Hepatic stellate cell (primary cell): ENCODE measurements at regions not wholly inside any gene's neighbourhood (a gene's known extent, or its start where the extent isn't known, plus 50 kb on each side); places are given as distances from the start of the nearest gene placed in this dataset.
"Not testable (repeated sequence)": the region's sequence is repeated elsewhere in the genome, so short reads cannot be mapped to it uniquely, and the experiment has no call there.

Experiments
- DNase-seq: peaks from one replicate; pipeline ENCODE4 v3.0.0; 2011; ENCODE audit warnings: low spot score

- DNase-seq = no peak
These were observed 903.2 kb downstream of the C4orf33 start for GRCh38 chr4:129999156-129999555.

GRCh38 chr4:130008461-130008860 lies 912.5 kb downstream of the C4orf33 start:
- DNase-seq = no peak

- not testable (repeated sequence) for DNase-seq
These were observed 916.9 kb downstream of the C4orf33 start for GRCh38 chr4:130012806-130013205.

GRCh38 chr4:130021706-130022105 lies 925.8 kb downstream of the C4orf33 start:
- no peak for DNase-seq

GRCh38 chr4:130023088-130023487 lies 927.1 kb downstream of the C4orf33 start:
- DNase-seq = no peak

GRCh38 chr4:130025701-130026100 lies 929.7 kb downstream of the C4orf33 start:
- DNase-seq = no peak

GRCh38 chr4:130026185-130026584 lies 930.2 kb downstream of the C4orf33 start:
- DNase-seq = no peak

- no peak for DNase-seq
These were observed 932.0 kb downstream of the C4orf33 start for GRCh38 chr4:130027973-130028372.

- DNase-seq = no peak
These were observed 932.6 kb downstream of the C4orf33 start for GRCh38 chr4:130028552-130028951.

GRCh38 chr4:130029442-130029841 lies 933.5 kb downstream of the C4orf33 start:
- DNase-seq = no peak

- DNase-seq = no peak
These were observed 935.9 kb downstream of the C4orf33 start for GRCh38 chr4:130031858-130032257.

- not testable (repeated sequence) for DNase-seq
These were observed 937.7 kb downstream of the C4orf33 start for GRCh38 chr4:130033657-130034056.

- DNase-seq = no peak
These were observed 938.9 kb downstream of the C4orf33 start for GRCh38 chr4:130034876-130035275.

- no peak for DNase-seq
These were observed 939.4 kb downstream of the C4orf33 start for GRCh38 chr4:130035391-130035790.

- DNase-seq = not testable (repeated sequence)
These were observed 941.9 kb downstream of the C4orf33 start for GRCh38 chr4:130037866-130038265.

GRCh38 chr4:130038540-130038939 lies 942.6 kb downstream of the C4orf33 start:
- not testable (repeated sequence) for DNase-seq

GRCh38 chr4:130043732-130044160 lies 947.8 kb downstream of the C4orf33 start:
- no peak for DNase-seq

- no peak for DNase-seq
These were observed 949.0 kb downstream of the C4orf33 start for GRCh38 chr4:130044788-130045531.

- DNase-seq = no peak
These were observed 957.8 kb downstream of the C4orf33 start for GRCh38 chr4:130053723-130054122.

GRCh38 chr4:130054908-130055307 lies 959.0 kb downstream of the C4orf33 start:
- no peak for DNase-seq

GRCh38 chr4:130056286-130056685 lies 960.3 kb downstream of the C4orf33 start:
- no peak for DNase-seq

- no peak for DNase-seq
These were observed 968.5 kb downstream of the C4orf33 start for GRCh38 chr4:130064471-130064870.

- no peak for DNase-seq
These were observed 971.5 kb downstream of the C4orf33 start for GRCh38 chr4:130067419-130067818.

GRCh38 chr4:130068072-130068471 lies 972.1 kb downstream of the C4orf33 start:
- DNase-seq = no peak
